Endothelial cell of umbilical vein (primary cell): ENCODE measurements at regions not wholly inside any gene's neighbourhood (a gene's known extent, or its start where the extent isn't known, plus 50 kb on each side); places are given as distances from the start of the nearest gene placed in this dataset.

Experiments
- BruUV-seq: library from RNA; stranded (reverse); fragments of 400-500 nt; replicated peaks from 2 replicates; lab custom pipeline; 2021; lab: Mats Ljungman, UMichigan
- CTCF ChIA-PET: fragments of 300-600, 350-600 bp; sonication (Branson Sonifier 250); formaldehyde crosslinking; loops from one replicate; lab custom pipeline; 2021; ENCODE audit warnings: antibody characterized with exemption, inconsistent platforms; lab: Charles Lee
- POLR2A ChIA-PET: fragments of 300-600, 350-600 bp; sonication (Branson Sonifier 250); formaldehyde crosslinking; loops from one replicate; lab custom pipeline; 2021; ENCODE audit warnings: antibody characterized with exemption, inconsistent platforms; lab: Charles Lee
- DNase-seq: peaks from one replicate; pipeline ENCODE4 v3.0.0-alpha.2; 2011; ENCODE audit warnings: low read depth, low spot score
- FAIRE-seq: peaks from 2 replicates; lab custom pipeline; 2011; peaks lifted over from hg19 to GRCh38; lab: Jason Lieb, UNC
- H2AFZ ChIP-seq: 2 replicates; pipeline ENCODE4 v1.6.0; 2012; ENCODE audit warnings: low read depth, low read length, control low read depth, inconsistent platforms
- H3K27ac ChIP-seq: 2 replicates; pipeline ENCODE4 v1.5.1; 2011; ENCODE audit warnings: low read depth, mild to moderate bottlenecking, control low read depth, low read length, moderate library complexity; ENCODE audit not compliant: insufficient read depth
- H3K27me3 ChIP-seq, 2 experiments: 2 replicates each; pipeline versions ENCODE4 v1.6.0 to v1.6.1; 2011; ENCODE audit warnings: low read length in 2 of 2, mixed read lengths in 1 of 2; ENCODE audit not compliant: control insufficient read depth in 2 of 2, insufficient read depth in 2 of 2
- H3K36me3 ChIP-seq, 2 experiments: 2 replicates in 1 of 2; 3 replicates in 1 of 2; pipeline ENCODE4 v1.5.1; 2011; ENCODE audit warnings: low read length in 2 of 2, mild to moderate bottlenecking in 1 of 2, moderate library complexity in 1 of 2; ENCODE audit not compliant: control insufficient read depth in 2 of 2, insufficient read depth in 2 of 2; ENCODE audit errors: extremely low read depth in 1 of 2
- H3K4me1 ChIP-seq: 3 replicates; pipeline ENCODE4 v1.5.1; 2011; ENCODE audit warnings: mild to moderate bottlenecking, low read length; ENCODE audit not compliant: control insufficient read depth, insufficient read depth; ENCODE audit errors: extremely low read depth
- H3K4me2 ChIP-seq: 2 replicates; pipeline ENCODE4 v1.6.1; 2011; ENCODE audit warnings: low read length, control low read depth, mixed read lengths; ENCODE audit not compliant: insufficient read depth
- H3K4me3 ChIP-seq, 3 experiments: fragments of 200-600 bp in 1 of 3; sonication (generic), shearing (Covaris generic) in 1 of 3; replicated peaks in 1 of 3; 2 replicates each; pipeline ENCODE4 v1.5.1; 2011 to 2016; ENCODE audit warnings: control low read depth in 3 of 3, low read length in 3 of 3, mild to moderate bottlenecking in 2 of 3, inconsistent platforms in 1 of 3, low read depth in 1 of 3, moderate library complexity in 1 of 3; ENCODE audit not compliant: insufficient read depth in 1 of 3
- H3K79me2 ChIP-seq: 2 replicates; pipeline ENCODE4 v1.6.0; 2012; ENCODE audit warnings: low read length, inconsistent platforms; ENCODE audit not compliant: control insufficient read depth, insufficient read depth
- H3K9ac ChIP-seq: replicated peaks from 2 replicates; pipeline ENCODE3; 2011; ENCODE audit warnings: low read length, control low read depth; ENCODE audit not compliant: insufficient read depth; ENCODE audit errors: extremely low read depth
- H3K9me1 ChIP-seq: replicated peaks from 3 replicates; pipeline ENCODE4 v1.6.0; 2011; ENCODE audit warnings: mild to moderate bottlenecking, low read length; ENCODE audit not compliant: control insufficient read depth, insufficient read depth; ENCODE audit errors: extremely low read depth
- H3K9me3 ChIP-seq: replicated peaks from 2 replicates; pipeline ENCODE4 v1.5.1; 2012; ENCODE audit warnings: low read length, inconsistent platforms; ENCODE audit not compliant: control insufficient read depth, insufficient read depth
- H4K20me1 ChIP-seq: replicated peaks from 2 replicates; pipeline ENCODE3; 2011; ENCODE audit warnings: mild to moderate bottlenecking, low read length; ENCODE audit not compliant: control insufficient read depth, insufficient read depth; ENCODE audit errors: extremely low read depth
- EZH2 ChIP-seq: IDR thresholded peaks from 2 replicates; pipeline ENCODE4 v1.6.1; 2012; ENCODE audit warnings: borderline replicate concordance, low read depth, mild to moderate bottlenecking, moderate library complexity, low read length, inconsistent platforms; ENCODE audit not compliant: severe bottlenecking
- FOS ChIP-seq: IDR thresholded peaks from 2 replicates; pipeline ENCODE4 v1.6.1; 2011; ENCODE audit warnings: mild to moderate bottlenecking, low read length, moderate library complexity, borderline replicate concordance; ENCODE audit not compliant: insufficient read depth
- GATA2 ChIP-seq: IDR thresholded peaks from 2 replicates; pipeline ENCODE4 v1.7.0; 2011; ENCODE audit warnings: low read depth, mild to moderate bottlenecking, moderate library complexity, mixed read lengths, low read length; ENCODE audit not compliant: insufficient read length, insufficient read depth
- JUN ChIP-seq: IDR thresholded peaks from 2 replicates; pipeline ENCODE4 v1.6.1; 2011; ENCODE audit warnings: borderline replicate concordance, low read depth; ENCODE audit not compliant: insufficient read length, insufficient read depth
- POLR2A ChIP-seq: IDR thresholded peaks from 2 replicates; pipeline ENCODE4 v1.6.1; 2012; ENCODE audit warnings: low read depth, mild to moderate bottlenecking, control low read depth, low read length
- POLR2AphosphoS5 ChIP-seq: IDR thresholded peaks from 2 replicates; pipeline ENCODE4 v1.6.1; 2012; ENCODE audit warnings: low read depth, mild to moderate bottlenecking, control low read depth, low read length, moderate library complexity; ENCODE audit not compliant: insufficient read depth
- dilution Hi-C: fragments of 300-500 bp; cut with MboI; formaldehyde crosslinking; loops from one replicate; pipeline ENCODE4 v1.15.0; 2019; ENCODE audit warnings: low sequenced_read_pairs; ENCODE audit not compliant: extremely low pct_ligation_motif_present
- intact Hi-C: fragments of 100-400 bp; cut with micrococcal nuclease; formaldehyde crosslinking; loops from one replicate; pipeline ENCODE4 v1.10.0; 2022
- TF ChIP-seq, protein P1 (sequence below), 2 donors: IDR thresholded peaks; 1 replicate in 1 of 2; 2 replicates in 1 of 2; pipeline ENCODE4 v1.5.1; 2011; ENCODE audit warnings: low read length in 2 of 2, mild to moderate bottlenecking in 2 of 2, moderate library complexity in 2 of 2, control low read depth in 1 of 2, inconsistent platforms in 1 of 2, low read depth in 1 of 2; ENCODE audit not compliant: insufficient read depth in 1 of 2; ENCODE audit errors: extremely low read depth in 1 of 2
- TF ChIP-seq, protein P2 (sequence below): IDR thresholded peaks from 2 replicates; pipeline ENCODE4 v1.6.1; 2011; ENCODE audit not compliant: insufficient read depth, insufficient read length

DNA sequence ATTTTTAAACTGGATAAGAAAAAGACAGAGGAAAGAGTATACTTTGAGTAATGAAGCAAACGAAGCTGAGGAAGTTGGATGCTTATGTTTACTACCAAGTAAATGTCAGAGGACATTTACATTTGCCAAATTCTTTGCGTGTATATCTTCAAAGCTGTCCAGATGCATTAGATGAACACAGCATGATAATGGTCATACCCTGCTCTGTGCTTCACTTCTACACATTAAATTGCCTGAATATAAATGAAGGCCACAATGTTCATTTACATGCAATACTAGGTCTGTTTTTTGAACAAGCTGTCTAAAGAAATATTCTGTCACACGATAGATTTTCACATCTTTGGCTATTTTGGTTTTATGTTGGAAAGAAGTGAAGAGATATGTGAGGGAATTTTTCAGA, 405.8 kb upstream of the ADAMTS9 start:
- Histone ChIP-seq H3K4me3 (no peak overlapping the region), H3K27me3 (no peaks in the 10 kb centered on the region), H3K9ac (no peak overlapping the region), H3K4me2 (no peak overlapping the region), H3K4me1 (no peaks in the 10 kb centered on the region), H3K9me3 (no peaks in the 10 kb centered on the region), H3K27ac (no peak overlapping the region), H3K9me1 (no peaks in the 10 kb centered on the region), H3K36me3 (no peaks in the 10 kb centered on the region), H2AFZ (no peak overlapping the region), H4K20me1 (no peaks in the 10 kb centered on the region), H3K79me2 (no peaks in the 10 kb centered on the region)
- TF ChIP-seq, protein P1, sequence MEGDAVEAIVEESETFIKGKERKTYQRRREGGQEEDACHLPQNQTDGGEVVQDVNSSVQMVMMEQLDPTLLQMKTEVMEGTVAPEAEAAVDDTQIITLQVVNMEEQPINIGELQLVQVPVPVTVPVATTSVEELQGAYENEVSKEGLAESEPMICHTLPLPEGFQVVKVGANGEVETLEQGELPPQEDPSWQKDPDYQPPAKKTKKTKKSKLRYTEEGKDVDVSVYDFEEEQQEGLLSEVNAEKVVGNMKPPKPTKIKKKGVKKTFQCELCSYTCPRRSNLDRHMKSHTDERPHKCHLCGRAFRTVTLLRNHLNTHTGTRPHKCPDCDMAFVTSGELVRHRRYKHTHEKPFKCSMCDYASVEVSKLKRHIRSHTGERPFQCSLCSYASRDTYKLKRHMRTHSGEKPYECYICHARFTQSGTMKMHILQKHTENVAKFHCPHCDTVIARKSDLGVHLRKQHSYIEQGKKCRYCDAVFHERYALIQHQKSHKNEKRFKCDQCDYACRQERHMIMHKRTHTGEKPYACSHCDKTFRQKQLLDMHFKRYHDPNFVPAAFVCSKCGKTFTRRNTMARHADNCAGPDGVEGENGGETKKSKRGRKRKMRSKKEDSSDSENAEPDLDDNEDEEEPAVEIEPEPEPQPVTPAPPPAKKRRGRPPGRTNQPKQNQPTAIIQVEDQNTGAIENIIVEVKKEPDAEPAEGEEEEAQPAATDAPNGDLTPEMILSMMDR (IDR thresholded peaks at IDR 0.05; ENCODE audit: extremely low read depth in 1 of 2, insufficient read depth in 1 of 2, low read depth in 1 of 2, low read length in 2 of 2): no peak
- no peak for TF ChIP-seq POLR2AphosphoS5
- TF ChIP-seq, protein P2, sequence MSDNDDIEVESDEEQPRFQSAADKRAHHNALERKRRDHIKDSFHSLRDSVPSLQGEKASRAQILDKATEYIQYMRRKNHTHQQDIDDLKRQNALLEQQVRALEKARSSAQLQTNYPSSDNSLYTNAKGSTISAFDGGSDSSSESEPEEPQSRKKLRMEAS: no peak
- TF ChIP-seq EZH2: no peak
- TF ChIP-seq FOS: no peak
- TF ChIP-seq POLR2A: no peak
- TF ChIP-seq GATA2: no peak
- no peak for TF ChIP-seq JUN
- DNase-seq (no peak), FAIRE-seq (no peak)
- ChIA-PET POLR2A (no interaction called here), CTCF (no interaction called here)
- no TSS peak for BruUV-seq
- intact Hi-C loops: no loop called here
- dilution Hi-C loops: no loop called here
